ENCODE measurements at regions not wholly inside any gene's neighbourhood (a gene's known extent, or its start where the extent isn't known, plus 50 kb on each side); places are given as distances from the start of the nearest gene placed in this dataset.
"Not testable (repeated sequence)": the region's sequence is repeated elsewhere in the genome, so short reads cannot be mapped to it uniquely, and the experiment has no call there.

DNA sequence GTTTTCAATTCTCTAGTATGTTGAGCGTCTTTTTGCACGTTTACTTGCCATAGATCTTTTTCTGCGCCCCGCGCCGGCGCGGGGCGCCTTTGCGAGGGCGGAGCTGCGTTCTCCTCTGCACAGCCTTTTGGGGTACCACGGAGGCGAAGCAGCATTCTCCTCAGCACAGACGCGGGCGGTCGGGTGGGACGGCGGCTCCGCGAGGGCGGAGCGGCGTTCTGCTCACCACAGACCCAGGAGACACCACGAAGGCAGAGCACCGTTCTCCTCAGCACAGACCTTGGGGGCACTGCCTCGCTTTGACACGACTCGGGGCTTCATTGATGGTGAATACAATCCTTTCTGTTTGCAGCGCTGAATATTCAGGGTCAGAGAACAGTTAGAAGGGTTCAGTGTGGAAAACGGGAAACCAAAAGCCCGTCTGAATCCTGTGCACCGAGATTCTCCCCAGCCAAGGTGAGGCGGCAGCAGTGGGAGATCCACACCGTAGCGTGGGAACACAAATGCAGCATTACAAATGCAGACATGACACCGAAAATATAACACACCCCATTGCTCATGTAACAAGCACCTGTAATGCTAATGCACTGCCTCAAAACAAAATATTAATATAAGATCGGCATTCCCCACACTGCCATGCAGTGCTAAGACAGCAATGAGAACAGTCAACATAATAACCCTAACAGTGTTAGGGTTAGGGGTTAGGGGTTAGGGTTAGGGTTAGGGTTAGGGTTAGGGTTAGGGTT lies 190.7 kb upstream of the VIPR2 start:
- H3K27me3 ChIP-seq; DNase-seq (ENCODE audit: extremely low spot score in 2 of 2); intact Hi-C loops (cut with DNase I): not testable (repeated sequence)

DNA sequence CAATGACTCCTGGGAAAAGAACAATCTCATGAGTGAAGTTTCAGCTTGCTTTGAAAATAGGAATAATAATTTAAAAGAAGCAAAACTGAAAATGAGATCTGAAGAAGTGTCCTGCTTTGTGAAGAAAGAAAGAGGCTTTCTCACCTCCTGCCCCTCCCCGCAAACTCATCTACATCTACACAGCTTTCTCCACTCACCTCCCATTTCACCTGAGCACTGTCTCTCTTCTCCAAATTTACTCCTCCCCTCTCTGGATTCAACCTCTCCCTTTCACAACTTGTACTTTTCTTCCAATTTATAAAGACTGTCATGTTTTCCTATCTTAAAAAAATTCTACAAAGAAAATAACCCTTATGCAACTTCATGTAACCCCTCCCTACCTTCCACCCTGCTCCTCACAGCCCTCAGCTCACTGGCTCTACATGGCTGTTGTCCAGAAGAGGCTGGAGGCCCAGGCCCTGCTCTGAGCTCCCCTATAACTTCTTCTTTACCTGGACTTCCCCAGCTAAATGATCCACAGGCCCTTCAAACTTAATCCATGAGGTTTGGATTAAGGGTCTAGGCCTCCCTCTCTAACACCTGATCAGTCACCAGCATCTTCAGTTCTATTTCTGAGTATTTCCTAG lies 188.3 kb upstream of the VIPR2 start:
- H3K27me3 ChIP-seq; H3K36me3 ChIP-seq; H3K9me3 ChIP-seq; DNase-seq (ENCODE audit: extremely low spot score in 2 of 2); H3K27ac ChIP-seq; H3K4me3 ChIP-seq; intact Hi-C loops (cut with DNase I); H3K4me1 ChIP-seq: not testable (repeated sequence)

More for the DNA sequence above, 190.7 kb upstream of the VIPR2 start:
- H3K4me3 ChIP-seq, H3K27ac ChIP-seq, H3K36me3 ChIP-seq, H3K4me1 ChIP-seq, H3K9me3 ChIP-seq: not testable (repeated sequence)

DNA sequence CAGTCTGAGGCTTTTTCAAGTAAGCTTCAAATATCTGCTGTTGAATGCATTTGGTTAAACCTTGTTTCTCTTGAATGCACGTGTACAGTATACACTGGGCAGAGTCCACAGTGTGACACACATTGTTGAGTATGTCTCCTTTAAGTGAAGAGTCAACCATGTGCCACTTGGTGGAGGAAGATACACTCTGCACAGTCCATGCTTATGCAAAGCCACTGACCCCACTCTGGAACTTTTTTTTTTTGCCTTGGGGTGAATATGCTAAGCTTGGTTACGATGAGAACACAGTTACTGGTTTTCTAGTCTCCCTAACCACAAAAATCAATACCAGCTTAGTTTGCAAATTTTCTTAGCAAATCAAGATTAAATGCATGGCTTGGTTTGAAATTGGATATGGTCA lies 186.8 kb upstream of the VIPR2 start:
- Histone ChIP-seq H3K4me1 (no peaks in the 10 kb centered on the region), H3K9me3 (peaks cover 10% of the 10 kb centered on the region), H3K36me3 (no peaks in the 10 kb centered on the region), H3K4me3 (no peak overlapping the region), H3K27ac (no peak overlapping the region), H3K27me3 (no peaks in the 10 kb centered on the region)
- no peak for DNase-seq (ENCODE audit: extremely low spot score in 2 of 2)
- intact Hi-C loops (cut with DNase I) = no loop called here
- TF ChIP-seq POLR2A (IDR thresholded peaks at IDR 0.05) = no peak
- TF ChIP-seq, protein P1, sequence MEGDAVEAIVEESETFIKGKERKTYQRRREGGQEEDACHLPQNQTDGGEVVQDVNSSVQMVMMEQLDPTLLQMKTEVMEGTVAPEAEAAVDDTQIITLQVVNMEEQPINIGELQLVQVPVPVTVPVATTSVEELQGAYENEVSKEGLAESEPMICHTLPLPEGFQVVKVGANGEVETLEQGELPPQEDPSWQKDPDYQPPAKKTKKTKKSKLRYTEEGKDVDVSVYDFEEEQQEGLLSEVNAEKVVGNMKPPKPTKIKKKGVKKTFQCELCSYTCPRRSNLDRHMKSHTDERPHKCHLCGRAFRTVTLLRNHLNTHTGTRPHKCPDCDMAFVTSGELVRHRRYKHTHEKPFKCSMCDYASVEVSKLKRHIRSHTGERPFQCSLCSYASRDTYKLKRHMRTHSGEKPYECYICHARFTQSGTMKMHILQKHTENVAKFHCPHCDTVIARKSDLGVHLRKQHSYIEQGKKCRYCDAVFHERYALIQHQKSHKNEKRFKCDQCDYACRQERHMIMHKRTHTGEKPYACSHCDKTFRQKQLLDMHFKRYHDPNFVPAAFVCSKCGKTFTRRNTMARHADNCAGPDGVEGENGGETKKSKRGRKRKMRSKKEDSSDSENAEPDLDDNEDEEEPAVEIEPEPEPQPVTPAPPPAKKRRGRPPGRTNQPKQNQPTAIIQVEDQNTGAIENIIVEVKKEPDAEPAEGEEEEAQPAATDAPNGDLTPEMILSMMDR (IDR thresholded peaks at IDR 0.05) = no peak
- no peak for TF ChIP-seq POLR2AphosphoS5 (IDR thresholded peaks at IDR 0.05; ENCODE audit: insufficient read depth in 1 of 2, low read depth in 1 of 2)

- no peak for DNase-seq (ENCODE audit: extremely low spot score in 2 of 2)
- Histone ChIP-seq H3K36me3 (no peaks in the 10 kb centered on the region), H3K4me1 (no peaks in the 10 kb centered on the region), H3K27me3 (no peaks in the 10 kb centered on the region), H3K27ac (no peak overlapping the region), H3K9me3 (peaks cover 10% of the 10 kb centered on the region), H3K4me3 (no peak overlapping the region)
- intact Hi-C loops (cut with DNase I) = no loop called here
- TF ChIP-seq POLR2A (IDR thresholded peaks at IDR 0.05) (no peak), POLR2AphosphoS5 (IDR thresholded peaks at IDR 0.05; ENCODE audit: insufficient read depth in 1 of 2, low read depth in 1 of 2) (no peak)
- TF ChIP-seq, protein P1 (IDR thresholded peaks at IDR 0.05) = no peak
Observed at GRCh38 chr7:159329818-159330378, 185.2 kb upstream of the VIPR2 start.

DNA sequence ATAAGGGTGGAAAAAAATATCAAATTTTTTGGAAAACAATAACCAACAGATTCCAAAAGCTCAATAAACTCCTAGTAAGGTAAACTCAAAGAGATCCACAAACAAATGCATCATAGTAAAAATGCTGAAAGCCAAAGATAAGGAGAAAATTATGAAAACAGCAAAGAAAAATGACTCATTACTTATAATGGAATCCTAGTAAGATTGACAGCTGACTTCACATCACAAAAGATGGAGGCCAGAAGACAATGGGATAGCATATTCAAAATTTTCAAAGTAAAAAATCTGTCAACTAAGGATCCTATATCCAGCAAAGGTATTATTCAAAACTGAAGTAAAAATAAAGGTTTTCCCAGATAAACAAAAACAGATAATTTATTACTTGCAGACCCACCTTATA lies 183.4 kb upstream of the VIPR2 start:
- H3K27ac ChIP-seq = no peak overlapping the region
- no peaks in the 10 kb centered on the region for H3K4me1 ChIP-seq
- H3K36me3 ChIP-seq = no peaks in the 10 kb centered on the region
- intact Hi-C loops (cut with DNase I) = no loop called here
- no peak overlapping the region for H3K4me3 ChIP-seq
- no peaks in the 10 kb centered on the region for H3K27me3 ChIP-seq
- peaks cover 10% of the 10 kb centered on the region for H3K9me3 ChIP-seq
- TF ChIP-seq, protein P1 (IDR thresholded peaks at IDR 0.05) = no peak
- TF ChIP-seq POLR2AphosphoS5 (IDR thresholded peaks at IDR 0.05; ENCODE audit: insufficient read depth in 1 of 2, low read depth in 1 of 2) = no peak
- no peak for TF ChIP-seq POLR2A (IDR thresholded peaks at IDR 0.05)
- DNase-seq (ENCODE audit: extremely low spot score in 2 of 2) = no peak

GRCh38 chr7:159323359-159323758 lies 178.7 kb upstream of the VIPR2 start:
- H3K9me3 ChIP-seq = peaks cover 8% of the 10 kb centered on the region
- H3K4me3 ChIP-seq = no peak overlapping the region
- TF ChIP-seq, protein P1 (IDR thresholded peaks at IDR 0.05) = no peak
- TF ChIP-seq POLR2A (IDR thresholded peaks at IDR 0.05) = no peak
- no peak for TF ChIP-seq POLR2AphosphoS5 (IDR thresholded peaks at IDR 0.05; ENCODE audit: insufficient read depth in 1 of 2, low read depth in 1 of 2)
- no peak overlapping the region for H3K27ac ChIP-seq
- H3K27me3 ChIP-seq = no peaks in the 10 kb centered on the region
- H3K4me1 ChIP-seq = no peaks in the 10 kb centered on the region
- intact Hi-C loops (cut with DNase I) = no loop called here
- H3K36me3 ChIP-seq = no peaks in the 10 kb centered on the region
- DNase-seq (ENCODE audit: extremely low spot score in 2 of 2) = no peak

All from vagina (tissue), 2 donors.